ENCODE measurements at regions not wholly inside any gene's neighbourhood (a gene's known extent, or its start where the extent isn't known, plus 50 kb on each side); places are given as distances from the start of the nearest gene placed in this dataset.

DNA sequence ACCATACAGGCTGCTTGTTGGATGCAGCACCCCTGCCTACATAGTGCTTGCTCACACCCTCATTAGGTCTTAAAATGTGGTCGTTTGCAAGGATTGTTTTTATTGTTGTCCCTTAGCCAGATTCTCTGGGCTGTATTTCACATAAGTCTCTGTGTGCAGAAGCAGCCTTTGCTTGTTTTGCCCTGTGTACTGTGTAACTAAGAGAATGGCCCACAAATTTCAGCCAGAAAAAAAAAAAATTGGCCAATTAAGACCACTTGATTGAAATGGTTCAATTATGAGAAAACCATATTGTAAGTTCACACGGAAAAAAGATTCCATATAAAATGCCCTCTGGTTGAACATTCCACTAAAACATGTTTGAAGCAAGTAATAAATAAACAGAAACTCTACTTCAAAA is 377.1 kb upstream of the SOX11 start:
- no peak for DNase-seq

- no peak for DNase-seq
Observed at GRCh38 chr2:5315512-5315911, 376.7 kb upstream of the SOX11 start.

- no peak for DNase-seq
Observed at GRCh38 chr2:5316001-5316490, 376.1 kb upstream of the SOX11 start.

- no peak for DNase-seq
Observed at GRCh38 chr2:5319493-5319892, 372.7 kb upstream of the SOX11 start.

DNA sequence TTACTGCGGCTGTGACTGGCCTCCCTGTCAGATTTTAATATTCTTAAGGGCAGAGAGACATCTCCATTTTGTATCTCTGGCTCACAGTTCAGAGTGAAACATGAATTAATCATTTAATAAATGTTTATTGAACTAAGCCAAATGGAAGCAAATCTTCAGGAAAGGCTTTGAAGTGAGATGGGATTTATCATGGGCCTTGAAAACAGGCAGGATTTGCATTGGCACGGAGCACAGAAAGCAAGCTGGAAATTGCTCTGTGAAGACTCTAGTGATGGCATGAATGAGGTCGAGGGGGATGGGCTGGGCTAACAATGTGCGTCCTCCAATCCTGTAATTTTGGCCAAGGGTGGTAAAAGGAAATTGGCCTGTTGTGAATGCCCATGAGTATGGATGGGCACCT is 369.8 kb upstream of the SOX11 start:
- DNase-seq: no peak

DNA sequence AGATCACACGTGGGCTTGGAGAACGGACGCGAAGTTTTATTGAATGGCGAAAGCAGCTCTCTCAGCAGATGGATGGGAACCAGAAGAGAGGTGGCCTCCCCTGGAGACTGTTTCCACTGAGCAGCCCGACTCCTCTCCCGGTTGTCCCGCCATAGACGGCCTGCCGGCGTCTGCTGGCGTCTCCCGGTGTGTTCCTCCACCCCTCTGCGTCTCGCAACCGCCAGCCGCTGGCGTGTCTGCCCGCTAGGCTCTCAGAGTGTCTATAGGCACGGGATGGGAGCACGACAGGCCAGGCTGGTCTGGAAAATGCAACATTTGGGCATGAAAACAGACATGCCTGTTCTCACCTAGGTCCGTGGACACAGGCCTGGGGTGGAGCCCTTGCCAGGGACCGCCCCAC is 366.7 kb upstream of the SOX11 start:
- DNase-seq: no peak

GRCh38 chr2:5328826-5329225 is 363.4 kb upstream of the SOX11 start:
- no peak for DNase-seq

DNA sequence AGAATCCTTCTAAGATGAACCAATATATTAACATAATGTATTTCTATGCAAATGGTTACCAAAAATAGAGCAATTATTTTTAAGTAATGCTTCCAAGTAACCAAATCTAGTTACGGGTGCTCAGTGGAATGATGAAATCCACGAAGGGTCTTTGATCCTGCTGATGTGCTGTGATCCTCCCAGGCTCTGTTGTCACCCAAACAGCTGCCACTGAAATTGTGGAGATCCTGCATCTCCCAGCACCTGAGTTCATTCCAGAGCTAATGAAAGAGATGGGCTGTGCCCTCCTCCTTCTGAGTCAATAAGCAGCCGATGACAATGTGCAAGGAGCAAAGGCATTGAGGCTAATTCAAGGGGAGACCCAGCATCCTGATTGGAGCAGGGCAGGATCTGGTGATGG is 362.4 kb upstream of the SOX11 start:
- no peak for DNase-seq

GRCh38 chr2:5330961-5331360 is 361.2 kb upstream of the SOX11 start:
- DNase-seq: no peak

DNA sequence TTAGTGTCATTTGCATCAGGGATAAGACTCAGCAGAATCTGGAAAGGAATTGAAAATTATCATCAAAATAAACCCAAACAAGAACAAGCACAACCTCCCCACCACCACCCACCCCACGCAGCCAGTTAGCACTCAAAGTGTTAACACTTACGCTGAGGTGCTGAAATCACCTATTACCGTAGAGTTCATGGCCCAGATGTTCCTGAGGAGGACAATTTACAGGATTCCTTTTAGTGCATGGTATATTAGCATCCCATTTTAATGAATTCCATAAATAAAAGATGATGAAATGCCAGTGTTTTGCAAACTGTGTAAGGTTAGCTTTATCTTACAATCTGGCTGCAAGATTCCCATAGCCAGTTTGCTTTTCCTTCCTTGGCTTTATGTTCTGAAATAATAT is 359.3 kb upstream of the SOX11 start:
- no peak for DNase-seq

DNA sequence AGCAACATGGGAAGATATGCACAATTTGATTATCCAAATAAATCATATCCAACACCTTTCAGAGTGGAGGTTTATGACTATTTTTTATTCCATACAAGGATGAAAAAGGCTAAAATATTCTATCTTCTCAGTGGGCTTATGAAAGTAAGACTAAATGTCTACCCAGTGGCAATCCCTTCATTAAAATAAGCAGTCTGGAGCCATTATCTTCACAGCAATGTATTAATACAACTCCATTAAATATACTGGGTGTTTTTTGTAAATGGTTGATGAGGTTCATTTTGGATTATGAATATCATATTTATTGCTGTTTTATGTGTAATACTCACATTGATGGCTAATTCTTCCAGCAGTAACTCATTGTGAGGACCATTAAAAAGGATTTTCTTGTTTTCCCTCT is 352.7 kb upstream of the SOX11 start:
- no peak for DNase-seq

DNA sequence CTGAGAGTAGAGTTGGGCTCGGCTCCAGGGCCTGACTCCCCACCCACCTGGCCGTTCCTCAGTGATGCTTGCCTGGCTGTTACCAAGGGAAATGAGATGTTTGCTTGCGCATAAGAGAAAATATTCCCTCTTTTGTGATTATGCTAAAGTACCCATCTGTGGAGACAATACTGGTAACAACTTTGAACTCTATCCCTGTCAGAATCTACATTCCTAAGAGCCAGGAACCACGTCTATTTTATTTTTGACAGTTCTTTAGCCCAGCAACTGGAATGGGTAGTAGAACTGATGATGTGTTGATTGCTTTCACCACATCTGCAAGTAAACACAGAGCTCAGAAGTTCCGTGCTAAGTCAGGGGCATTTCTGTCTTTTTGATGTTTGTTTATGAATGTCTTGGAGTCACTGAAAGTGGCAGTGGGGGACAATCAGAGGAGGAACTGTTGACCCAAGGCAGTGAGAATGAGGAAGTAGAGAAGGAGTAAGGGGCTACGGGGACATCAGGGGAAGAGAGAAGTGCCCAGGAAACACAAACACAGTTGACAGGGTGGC is 348.3 kb upstream of the SOX11 start:
- DNase-seq: no peak

DNA sequence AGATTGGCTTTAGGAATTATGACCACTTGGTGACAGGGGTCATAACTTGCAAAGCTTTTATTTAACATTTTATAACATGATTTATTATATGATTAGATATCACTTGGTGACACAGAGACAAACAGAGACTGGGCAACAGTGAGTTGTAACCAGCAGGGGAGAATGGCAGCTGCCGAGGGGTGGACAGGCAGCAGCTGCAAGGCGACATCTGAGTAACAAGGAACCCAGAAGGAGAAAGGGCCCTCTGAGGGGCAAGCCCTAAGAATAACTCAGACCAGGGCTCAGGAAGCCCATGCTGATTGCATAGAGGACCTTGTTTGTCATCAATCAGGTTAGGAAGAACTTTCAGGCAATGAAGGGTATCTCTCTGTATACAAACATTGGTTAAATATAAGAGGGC is 339.9 kb upstream of the SOX11 start:
- DNase-seq: no peak

GRCh38 chr2:5353565-5353964 is 338.6 kb upstream of the SOX11 start:
- no peak for DNase-seq

DNA sequence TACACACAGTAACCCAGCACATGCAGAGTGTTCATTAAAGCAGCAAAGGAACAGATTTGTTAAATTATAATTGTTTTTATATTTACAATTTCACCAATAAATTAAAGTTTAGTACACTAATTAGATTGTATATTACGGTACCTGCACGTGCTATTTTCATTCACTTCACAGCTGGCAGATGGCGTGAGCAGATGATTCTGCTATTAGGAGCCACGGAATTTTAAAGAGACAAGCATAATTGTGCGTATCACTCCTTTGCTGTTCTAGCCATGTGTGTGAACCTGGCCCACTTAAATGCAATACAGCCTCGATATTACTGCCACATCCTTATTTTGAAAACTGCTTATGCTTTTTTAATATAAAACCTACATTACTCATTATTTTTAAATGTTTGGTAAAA is 332.8 kb upstream of the SOX11 start:
- DNase-seq: no peak

- no peak for DNase-seq
Observed at GRCh38 chr2:5360081-5360480, 332.1 kb upstream of the SOX11 start.

DNA sequence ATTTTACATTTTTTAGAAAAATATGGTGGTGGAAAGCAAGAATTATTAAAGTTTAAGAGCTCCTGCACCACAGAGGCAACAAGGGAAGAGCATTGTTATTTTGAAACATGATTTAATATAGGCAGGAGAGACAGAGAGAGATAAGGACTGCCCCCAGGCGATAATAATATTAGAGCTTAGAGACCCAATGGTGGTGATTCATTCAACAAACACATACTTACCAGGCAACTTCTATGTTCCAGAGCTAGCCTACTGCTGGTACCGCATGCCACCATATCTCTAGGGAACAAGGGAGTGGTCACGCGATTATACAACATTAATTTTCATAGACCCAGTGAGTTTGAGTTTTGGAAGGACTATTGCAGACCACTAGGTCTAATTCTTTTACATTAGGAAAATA is 327.8 kb upstream of the SOX11 start:
- DNase-seq: no peak

DNA sequence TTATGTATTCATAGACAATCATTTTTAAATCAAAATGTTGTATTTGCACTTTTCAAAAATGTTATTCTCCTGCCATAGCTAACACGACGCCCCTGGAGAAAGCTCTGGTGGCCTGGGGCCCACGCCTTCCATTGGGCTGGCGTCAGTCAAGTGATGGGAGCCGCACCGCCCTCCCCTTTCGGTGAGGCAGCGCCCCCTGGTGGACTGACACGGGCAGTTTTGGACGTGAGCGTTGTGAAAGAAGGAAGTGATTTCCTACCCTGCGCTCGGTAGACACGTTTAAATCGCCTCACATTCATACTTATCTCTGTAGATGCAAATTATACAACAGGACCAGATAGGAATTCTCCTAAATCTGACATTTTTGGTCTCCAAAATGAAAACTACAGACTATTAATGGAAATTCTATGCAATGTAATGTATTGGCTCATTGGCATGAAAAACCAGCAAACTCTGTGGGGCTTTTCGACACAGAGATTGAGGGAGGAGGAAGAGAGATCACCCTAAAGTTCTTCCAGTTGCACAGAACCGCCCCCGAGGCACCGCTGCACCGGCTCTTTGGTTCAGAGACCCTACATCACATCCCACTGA is 326.2 kb upstream of the SOX11 start:
- no peak for DNase-seq

- DNase-seq: no peak
Observed at GRCh38 chr2:5367321-5367720, 324.9 kb upstream of the SOX11 start.

GRCh38 chr2:5368263-5368662 is 323.9 kb upstream of the SOX11 start:
- no peak for DNase-seq

GRCh38 chr2:5369510-5369909 is 322.7 kb upstream of the SOX11 start:
- DNase-seq: no peak

DNA sequence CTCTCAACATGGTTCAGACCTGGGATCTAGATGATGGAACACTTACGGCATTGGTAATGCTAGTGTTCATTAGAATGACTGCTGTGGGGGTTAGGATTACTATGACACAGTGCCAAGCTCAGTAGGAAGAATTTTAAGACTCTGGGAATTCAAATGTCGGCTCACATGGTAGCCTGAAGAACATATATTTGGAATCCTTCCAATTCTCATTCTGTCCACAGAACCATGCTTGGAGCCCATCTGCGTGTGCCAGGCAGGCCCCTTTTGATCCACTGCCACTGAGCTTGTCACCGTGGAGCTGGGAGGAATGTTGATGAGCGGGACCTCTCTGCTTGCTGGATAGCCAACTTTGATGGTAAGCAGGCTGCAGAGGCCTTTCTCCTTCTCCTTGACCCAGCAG is 322.0 kb upstream of the SOX11 start:
- no peak for DNase-seq

DNA sequence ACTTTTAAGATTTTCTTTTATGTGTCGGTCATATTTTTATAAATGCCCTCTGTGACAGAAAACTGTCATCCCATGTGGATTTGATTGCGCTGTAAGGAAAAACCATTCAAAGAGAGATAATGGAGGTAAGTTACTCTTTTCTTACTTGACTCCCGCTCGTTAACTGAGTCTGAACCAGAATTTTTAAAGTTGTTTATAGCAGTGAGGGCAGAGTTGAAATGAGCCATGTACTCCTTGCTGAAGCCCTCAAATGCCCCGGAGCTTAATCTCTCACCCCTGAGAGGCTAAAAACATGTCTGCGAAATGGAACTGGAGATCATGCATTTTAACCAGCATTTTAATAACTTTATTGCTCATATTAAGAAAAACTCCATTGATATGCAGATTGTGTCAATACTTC is 320.0 kb upstream of the SOX11 start:
- no peak for DNase-seq

DNA sequence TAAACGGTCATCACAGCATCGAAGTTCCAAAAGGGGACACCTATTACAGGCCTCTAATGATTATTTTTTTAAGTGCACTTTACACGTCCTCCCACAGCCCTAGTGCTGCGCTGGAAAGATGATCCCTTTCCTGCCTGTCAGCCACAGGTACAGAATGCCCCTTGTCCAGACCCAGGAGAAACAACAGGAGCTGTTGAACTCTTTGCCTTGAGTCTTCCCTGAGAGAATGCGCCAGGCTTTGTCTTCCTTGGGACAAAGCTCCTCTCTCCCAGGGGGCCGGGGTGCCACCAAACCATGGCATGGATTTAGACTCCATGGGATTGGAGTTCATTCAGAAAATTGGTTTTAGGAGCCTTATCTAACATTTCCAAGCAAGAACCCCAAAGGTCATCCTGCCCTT is 319.0 kb upstream of the SOX11 start:
- no peak for DNase-seq

GRCh38 chr2:5374762-5375161 is 317.4 kb upstream of the SOX11 start:
- DNase-seq: no peak
